Esophagus squamous epithelium (tissue), 5 donors: ENCODE measurements at regions not wholly inside any gene's neighbourhood (a gene's known extent, or its start where the extent isn't known, plus 50 kb on each side); places are given as distances from the start of the nearest gene placed in this dataset.

Source experiments
- DNase-seq: peaks from one replicate; lab custom pipeline; 2025; lab: John Stamatoyannopoulos, UW
- H3K27ac ChIP-seq, 4 donors: fragments of 200-600 bp; sonication (generic); one replicate each; pipeline ENCODE4 v1.5.1; 2016 to 2019; ENCODE audit warnings: mild to moderate bottlenecking in 1 of 4
- H3K27me3 ChIP-seq, 4 donors: fragments of 200-600 bp; sonication (generic); 1 replicate in 3 of 4; 2 replicates in 1 of 4; pipeline versions ENCODE4 v1.5.1 to v1.6.0; 2017 to 2021; ENCODE audit warnings: antibody characterized with exemption in 1 of 4
- H3K36me3 ChIP-seq, 3 donors: fragments of 200-600 bp; sonication (generic); one replicate each; pipeline ENCODE4 v1.5.1; 2016 to 2019
- H3K4me1 ChIP-seq, 3 donors: fragments of 200-600 bp; sonication (generic); one replicate each; pipeline ENCODE4 v1.5.1; 2017 to 2019
- H3K4me3 ChIP-seq, 4 donors: fragments of 200-600 bp; sonication (generic); 1 replicate in 3 of 4; 2 replicates in 1 of 4; pipeline ENCODE4 v1.5.1; 2016 to 2019; ENCODE audit warnings: mild to moderate bottlenecking in 2 of 4, moderate library complexity in 1 of 4
- H3K9me3 ChIP-seq, 3 donors: fragments of 200-600 bp; sonication (generic); one replicate each; pipeline ENCODE4 v1.5.1; 2016 to 2019
- CTCF ChIP-seq, 6 experiments: fragments of 450-650 bp in 4 of 6; fragments of 200-600 bp in 2 of 6; sonication (generic) in 2 of 6; IDR thresholded peaks; one replicate each; pipeline ENCODE4 v1.5.1; 2016 to 2019; ENCODE audit warnings: antibody characterized with exemption in 6 of 6, mild to moderate bottlenecking in 4 of 6, moderate library complexity in 4 of 6
- POLR2A ChIP-seq, 4 donors: fragments of 450-650 bp; IDR thresholded peaks; one replicate each; pipeline ENCODE4 v1.6.1; 2017; ENCODE audit warnings: antibody characterized with exemption in 4 of 4, mild to moderate bottlenecking in 4 of 4, moderate library complexity in 3 of 4
- WGBS, 2 donors: methylation state at CpG; one replicate each; pipeline ENCODE4 v1.1.5; 2018; 5-methylcytosine and 5-hydroxymethylcytosine counted together
- intact Hi-C: fragments of 100-400 bp; cut with DNase I; formaldehyde crosslinking; loops from one replicate; pipeline ENCODE4 v1.15.0; 2022
- donor health status: DM: yes; HTN: yes; CAD: no.

GRCh38 chr7:9921326-9921725, 1052.3 kb upstream of the PHF14 start:
- Histone ChIP-seq H3K4me1 (no peaks in the 10 kb centered on the region), H3K4me3 (no peak overlapping the region), H3K9me3 (no peaks in the 10 kb centered on the region), H3K36me3 (no peaks in the 10 kb centered on the region), H3K27ac (no peak overlapping the region), H3K27me3 (no peaks in the 10 kb centered on the region)
- DNase-seq, result no peak
- TF ChIP-seq POLR2A (IDR thresholded peaks at IDR 0.05) (no peak), CTCF (IDR thresholded peaks at IDR 0.05) (no peak)
- 73 to 91% methylated on average over 3 of the region's 3 CpGs for WGBS, 2 donors
- intact Hi-C loops, result no loop called here

- no peak overlapping the region for H3K4me3 ChIP-seq
- DNase-seq, result no peak
- no peaks in the 10 kb centered on the region for H3K4me1 ChIP-seq
- TF ChIP-seq CTCF (IDR thresholded peaks at IDR 0.05), result no peak
- TF ChIP-seq POLR2A (IDR thresholded peaks at IDR 0.05), result no peak
- intact Hi-C loops, result no loop called here
- H3K27me3 ChIP-seq, result no peaks in the 10 kb centered on the region
- no peaks in the 10 kb centered on the region for H3K36me3 ChIP-seq
- no peak overlapping the region for H3K27ac ChIP-seq
- WGBS, 2 donors, result 37 to 49% methylated on average over 2 of the region's 2 CpGs
- H3K9me3 ChIP-seq, result no peaks in the 10 kb centered on the region
Observed at GRCh38 chr7:9937944-9938631, 1035.6 kb upstream of the PHF14 start.

- TF ChIP-seq CTCF (IDR thresholded peaks at IDR 0.05), result no peak
- TF ChIP-seq POLR2A (IDR thresholded peaks at IDR 0.05), result no peak
- Histone ChIP-seq H3K36me3 (no peaks in the 10 kb centered on the region), H3K4me1 (no peaks in the 10 kb centered on the region), H3K27me3 (no peaks in the 10 kb centered on the region), H3K4me3 (no peak overlapping the region), H3K9me3 (no peaks in the 10 kb centered on the region), H3K27ac (no peak overlapping the region)
- intact Hi-C loops, result no loop called here
- DNase-seq, result no peak
Observed at GRCh38 chr7:9939176-9939575, 1034.5 kb upstream of the PHF14 start.

- no peak overlapping the region for H3K4me3 ChIP-seq
- no peak overlapping the region for H3K27ac ChIP-seq
- TF ChIP-seq CTCF (IDR thresholded peaks at IDR 0.05) (no peak), POLR2A (IDR thresholded peaks at IDR 0.05) (no peak)
- H3K36me3 ChIP-seq, result no peaks in the 10 kb centered on the region
- H3K4me1 ChIP-seq, result no peaks in the 10 kb centered on the region
- H3K27me3 ChIP-seq, result no peaks in the 10 kb centered on the region
- DNase-seq, result no peak
- no peaks in the 10 kb centered on the region for H3K9me3 ChIP-seq
- intact Hi-C loops, result no loop called here
Observed at GRCh38 chr7:9945131-9945530, 1028.5 kb upstream of the PHF14 start.

- WGBS, 2 donors, result 62 to 83% methylated on average over 2 of the region's 2 CpGs
- H3K27ac ChIP-seq, result no peak overlapping the region
- H3K4me1 ChIP-seq, result no peaks in the 10 kb centered on the region
- H3K9me3 ChIP-seq, result no peaks in the 10 kb centered on the region
- H3K4me3 ChIP-seq, result no peak overlapping the region
- intact Hi-C loops, result no loop called here
- TF ChIP-seq CTCF (IDR thresholded peaks at IDR 0.05) (no peak), POLR2A (IDR thresholded peaks at IDR 0.05) (no peak)
- H3K36me3 ChIP-seq, result no peaks in the 10 kb centered on the region
- H3K27me3 ChIP-seq, result no peaks in the 10 kb centered on the region
- DNase-seq, result no peak
Observed at GRCh38 chr7:9945857-9946256, 1027.8 kb upstream of the PHF14 start.
